Parathyroid adenoma (tissue), 2 donors: ENCODE measurements at regions not wholly inside any gene's neighbourhood (a gene's known extent, or its start where the extent isn't known, plus 50 kb on each side); places are given as distances from the start of the nearest gene placed in this dataset.
"Not testable (repeated sequence)": the region's sequence is repeated elsewhere in the genome, so short reads cannot be mapped to it uniquely, and the experiment has no call there.

Experiments
- H2AFZ ChIP-seq: fragments of 300-600 bp; sonication (generic); one replicate; pipeline ENCODE4 v1.7.0; 2017; ENCODE audit warnings: antibody characterized with exemption, mild to moderate bottlenecking
- H3K27ac ChIP-seq: fragments of 300-600 bp; sonication (generic); one replicate; pipeline ENCODE4 v1.7.0; 2017
- H3K27me3 ChIP-seq: fragments of 300-600 bp; sonication (generic); one replicate; pipeline ENCODE4 v1.7.0; 2017; ENCODE audit warnings: low read length; ENCODE audit not compliant: control insufficient read depth, insufficient read depth
- H3K36me3 ChIP-seq: fragments of 300-600 bp; sonication (generic); one replicate; pipeline ENCODE4 v1.7.0; 2017; ENCODE audit warnings: low read length; ENCODE audit not compliant: control insufficient read depth, insufficient read depth
- H3K4me1 ChIP-seq: fragments of 300-600 bp; sonication (generic); one replicate; pipeline ENCODE4 v1.7.0; 2017; ENCODE audit warnings: control low read depth
- H3K4me2 ChIP-seq: fragments of 300-600 bp; sonication (generic); one replicate; pipeline ENCODE4 v1.7.0; 2017; ENCODE audit warnings: low read length
- H3K4me3 ChIP-seq: fragments of 300-600 bp; sonication (generic); one replicate; pipeline ENCODE4 v1.7.0; 2017; ENCODE audit warnings: low read depth, low read length
- H3K79me2 ChIP-seq: fragments of 300-600 bp; sonication (generic); one replicate; pipeline ENCODE4 v1.7.0; 2017; ENCODE audit warnings: control low read depth
- H3K9ac ChIP-seq: fragments of 300-600 bp; sonication (generic); one replicate; pipeline ENCODE4 v1.7.0; 2017; ENCODE audit warnings: mild to moderate bottlenecking
- H3K9me3 ChIP-seq: fragments of 300-600 bp; sonication (generic); one replicate; pipeline ENCODE4 v1.7.0; 2017; ENCODE audit warnings: low read length; ENCODE audit not compliant: control insufficient read depth
- CTCF ChIP-seq: fragments of 300-600 bp; sonication (generic); IDR thresholded peaks from one replicate; pipeline ENCODE4 v1.7.0; 2017; ENCODE audit warnings: antibody characterized with exemption, mild to moderate bottlenecking
- donor health status: primary hyperparathyroidism.

GRCh38 chr9:92228628-92229027, 64.9 kb downstream of the IARS1 start:
- H2AFZ ChIP-seq, result no peak overlapping the region
- no peak overlapping the region for H3K4me2 ChIP-seq
- H3K4me3 ChIP-seq, result no peak overlapping the region
- H3K4me1 ChIP-seq, result no peaks in the 10 kb centered on the region
- H3K27me3 ChIP-seq, result no peaks in the 10 kb centered on the region
- H3K27ac ChIP-seq, result no peak overlapping the region
- H3K9me3 ChIP-seq, result no peaks in the 10 kb centered on the region
- no peaks in the 10 kb centered on the region for H3K36me3 ChIP-seq
- no peaks in the 10 kb centered on the region for H3K79me2 ChIP-seq
- no peak overlapping the region for H3K9ac ChIP-seq
- no peak for TF ChIP-seq CTCF

GRCh38 chr9:92224177-92224576, 69.3 kb downstream of the IARS1 start:
- Histone ChIP-seq H3K9me3 (no peaks in the 10 kb centered on the region), H3K79me2 (no peaks in the 10 kb centered on the region), H3K9ac (no peak overlapping the region), H3K4me3 (no peak overlapping the region), H3K36me3 (no peaks in the 10 kb centered on the region), H3K27me3 (no peaks in the 10 kb centered on the region), H3K4me1 (no peaks in the 10 kb centered on the region), H3K4me2 (no peak overlapping the region), H2AFZ (no peak overlapping the region), H3K27ac (no peak overlapping the region)
- TF ChIP-seq CTCF, result no peak

GRCh38 chr9:92223758-92224157, 69.7 kb downstream of the IARS1 start:
- Histone ChIP-seq H2AFZ (no peak overlapping the region), H3K9me3 (no peaks in the 10 kb centered on the region), H3K27ac (no peak overlapping the region), H3K79me2 (no peaks in the 10 kb centered on the region), H3K36me3 (no peaks in the 10 kb centered on the region), H3K9ac (no peak overlapping the region), H3K4me3 (no peak overlapping the region), H3K27me3 (no peaks in the 10 kb centered on the region), H3K4me1 (no peaks in the 10 kb centered on the region), H3K4me2 (no peak overlapping the region)
- no peak for TF ChIP-seq CTCF

GRCh38 chr9:92208693-92209524, 84.6 kb downstream of the IARS1 start:
- H3K27me3 ChIP-seq, result no peaks in the 10 kb centered on the region
- H3K9me3 ChIP-seq, result no peaks in the 10 kb centered on the region
- H3K9ac ChIP-seq, result no peak overlapping the region
- no peak overlapping the region for H3K4me2 ChIP-seq
- no peak overlapping the region for H2AFZ ChIP-seq
- H3K4me1 ChIP-seq, result no peaks in the 10 kb centered on the region
- TF ChIP-seq CTCF, result no peak
- no peaks in the 10 kb centered on the region for H3K79me2 ChIP-seq
- H3K27ac ChIP-seq, result no peak overlapping the region
- no peak overlapping the region for H3K4me3 ChIP-seq
- H3K36me3 ChIP-seq, result no peaks in the 10 kb centered on the region

GRCh38 chr9:92206488-92206887, 87.0 kb downstream of the IARS1 start:
- Histone ChIP-seq H3K4me1 (no peaks in the 10 kb centered on the region), H3K4me2 (no peak overlapping the region), H3K27me3 (no peaks in the 10 kb centered on the region), H3K27ac (no peak overlapping the region), H3K4me3 (no peak overlapping the region), H3K79me2 (no peaks in the 10 kb centered on the region), H3K36me3 (no peaks in the 10 kb centered on the region), H3K9me3 (no peaks in the 10 kb centered on the region), H3K9ac (no peak overlapping the region), H2AFZ (no peak overlapping the region)
- no peak for TF ChIP-seq CTCF

GRCh38 chr9:92203887-92204286, 88.7 kb upstream of the SPTLC1 start:
- not testable (repeated sequence) for H3K27me3 ChIP-seq, H3K27ac ChIP-seq, H3K4me1 ChIP-seq, H3K36me3 ChIP-seq, H3K9me3 ChIP-seq, H3K9ac ChIP-seq, H2AFZ ChIP-seq, H3K4me2 ChIP-seq, H3K79me2 ChIP-seq, H3K4me3 ChIP-seq

GRCh38 chr9:92198237-92198636, 83.0 kb upstream of the SPTLC1 start:
- not testable (repeated sequence) for H3K4me2 ChIP-seq, H3K27me3 ChIP-seq, H3K79me2 ChIP-seq, H3K4me3 ChIP-seq, H3K9ac ChIP-seq, H2AFZ ChIP-seq, H3K36me3 ChIP-seq, H3K4me1 ChIP-seq, H3K9me3 ChIP-seq, H3K27ac ChIP-seq
